OCI-LY7 (cell line): ENCODE measurements at regions not wholly inside any gene's neighbourhood (a gene's known extent, or its start where the extent isn't known, plus 50 kb on each side); places are given as distances from the start of the nearest gene placed in this dataset.

Experiments used
- BruUV-seq: library from RNA; stranded (reverse); fragments of 400-500 nt; replicated peaks from 2 replicates; lab custom pipeline; 2021; lab: Mats Ljungman, UMichigan
- CTCF ChIA-PET: fragments of 300-600 bp; sonication (Branson Sonifier 250); formaldehyde crosslinking; loops from one replicate; lab custom pipeline; 2022; ENCODE audit warnings: antibody characterized with exemption; ENCODE audit not compliant: unreplicated experiment; lab: Charles Lee
- POLR2A ChIA-PET: fragments of 300-600 bp; sonication (Branson Sonifier 250); formaldehyde crosslinking; loops from one replicate; lab custom pipeline; 2022; ENCODE audit warnings: antibody characterized with exemption; lab: Charles Lee
- DNase-seq: peaks from one replicate; pipeline ENCODE4 v3.0.0-alpha.2; 2015; ENCODE audit warnings: low spot score
- H2AFZ ChIP-seq: fragments of 200-600 bp; sonication (generic), shearing (Covaris generic); 2 replicates; pipeline ENCODE4 v1.6.1; 2014; ENCODE audit warnings: mild to moderate bottlenecking, antibody characterized with exemption, low read length, moderate library complexity
- H3K27ac ChIP-seq: fragments of 200-600 bp; sonication (generic); 2 replicates; pipeline ENCODE4 v1.5.1; 2014; ENCODE audit warnings: mixed run types, low read depth, mild to moderate bottlenecking, moderate library complexity, low read length, inconsistent platforms; ENCODE audit not compliant: poor library complexity, severe bottlenecking
- H3K36me3 ChIP-seq: fragments of 200-600 bp; sonication (generic); 2 replicates; pipeline ENCODE4 v1.6.1; 2014; ENCODE audit warnings: mild to moderate bottlenecking, antibody characterized with exemption, low read length, moderate library complexity, mixed read lengths; ENCODE audit not compliant: insufficient read depth
- H3K4me1 ChIP-seq: fragments of 200-600 bp; sonication (generic); 2 replicates; pipeline ENCODE4 v1.5.1; 2014; ENCODE audit warnings: mild to moderate bottlenecking, low read length; ENCODE audit not compliant: insufficient read depth, poor library complexity, severe bottlenecking
- H3K4me2 ChIP-seq: fragments of 200-600 bp; sonication (generic); 2 replicates; pipeline ENCODE4 v1.6.1; 2014; ENCODE audit warnings: mild to moderate bottlenecking, low read length
- H3K4me3 ChIP-seq: fragments of 200-600 bp; sonication (generic); 2 replicates; pipeline ENCODE4 v1.5.1; 2014; ENCODE audit warnings: mild to moderate bottlenecking, low read depth, low read length; ENCODE audit not compliant: poor library complexity, severe bottlenecking
- H3K79me2 ChIP-seq: fragments of 200-600 bp; sonication (generic); 2 replicates; pipeline ENCODE4 v1.6.1; 2016; ENCODE audit warnings: low read depth, mild to moderate bottlenecking, low read length, moderate library complexity, mixed read lengths; ENCODE audit not compliant: insufficient read depth
- H3K9me2 ChIP-seq: fragments of 200-600 bp; sonication (generic); 2 replicates; pipeline ENCODE4 v1.6.1; 2016; ENCODE audit warnings: mild to moderate bottlenecking, low read length, mixed read lengths; ENCODE audit not compliant: insufficient read depth
- H3K9me3 ChIP-seq: fragments of 200-600 bp; sonication (generic); 2 replicates; pipeline ENCODE4 v1.6.1; 2014; ENCODE audit warnings: mild to moderate bottlenecking, mixed run types, low read length, mixed read lengths
- H4K20me1 ChIP-seq: fragments of 200-600 bp; sonication (generic); 2 replicates; pipeline ENCODE4 v1.6.1; 2014; ENCODE audit warnings: mild to moderate bottlenecking, antibody characterized with exemption, low read length, moderate library complexity, mixed read lengths; ENCODE audit not compliant: insufficient read depth
- EZH2phosphoT487 ChIP-seq: fragments of 200-600 bp; sonication (generic); IDR thresholded peaks from 2 replicates; pipeline ENCODE4 v1.6.1; 2018; ENCODE audit warnings: low read depth, borderline replicate concordance, mild to moderate bottlenecking, mixed run types, antibody characterized with exemption, low read length, moderate library complexity, mixed read lengths
- intact Hi-C: fragments of 100-400 bp; cut with micrococcal nuclease; formaldehyde crosslinking; loops from one replicate; pipeline ENCODE4 v1.10.0; 2022; ENCODE audit not compliant: unreplicated experiment
- TF ChIP-seq, protein P1 (sequence below): fragments of 200-600 bp; sonication (generic); conservative IDR thresholded peaks from 2 replicates; pipeline ENCODE4 v1.5.1; 2014; ENCODE audit warnings: mild to moderate bottlenecking, antibody characterized with exemption, low read length, moderate library complexity, mixed read lengths

DNA sequence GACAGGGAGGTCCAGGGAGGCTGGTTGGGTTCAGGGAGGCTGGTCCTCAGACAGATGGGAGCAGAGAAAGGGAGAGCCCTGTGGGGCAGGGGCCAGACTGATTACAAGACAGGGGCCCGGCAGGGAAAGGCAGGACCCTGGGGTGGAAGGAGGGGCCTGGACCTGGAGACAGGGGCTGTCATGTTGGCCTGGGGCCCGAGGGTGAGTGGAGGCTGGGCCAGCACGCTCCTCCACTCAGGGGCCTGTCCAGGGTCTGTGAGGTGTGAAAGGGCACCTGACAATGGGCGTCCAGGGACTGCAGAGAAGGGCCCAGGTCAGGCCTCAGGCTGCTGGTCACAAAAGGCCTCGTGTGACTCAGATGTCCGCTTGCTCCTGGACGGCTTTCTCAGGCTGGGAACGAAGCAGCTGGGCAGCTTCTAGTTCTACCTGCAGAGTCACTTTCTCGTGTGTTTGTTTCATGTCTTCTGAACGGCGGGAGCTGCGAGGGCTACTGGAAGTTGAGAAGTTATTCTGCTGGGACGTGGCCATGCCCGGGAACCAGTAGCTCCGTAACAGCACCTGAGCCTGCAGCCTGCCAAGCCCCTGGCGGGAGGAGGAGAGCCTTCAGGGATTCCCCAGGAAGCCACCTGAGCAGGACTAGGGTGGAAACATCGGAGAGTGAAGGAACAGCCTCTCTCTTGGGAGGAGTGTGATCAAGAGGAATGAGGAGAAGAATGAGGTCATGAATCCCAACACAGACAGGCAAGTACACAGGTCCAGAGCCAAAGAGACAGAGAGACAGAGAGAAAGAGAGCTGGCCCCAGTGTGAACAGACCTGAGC, 65.8 kb downstream of the KLF6 start:
- Histone ChIP-seq H4K20me1 (no peaks in the 10 kb centered on the region), H2AFZ (no peak overlapping the region), H3K79me2 (no peaks in the 10 kb centered on the region), H3K4me3 (no peak overlapping the region), H3K4me2 (no peak overlapping the region), H3K36me3 (no peaks in the 10 kb centered on the region), H3K9me3 (no peaks in the 10 kb centered on the region), H3K4me1 (no peaks in the 10 kb centered on the region), H3K9me2 (no peaks in the 10 kb centered on the region), H3K27ac (no peak overlapping the region)
- POLR2A ChIA-PET, result interaction anchor here (0.6 kb wide), 1 partner anchor 63 kb away, joined by 3 read pairs; no protein-coding TSS in a partner anchor
- CTCF ChIA-PET, result interaction anchor here (0.5 kb wide), 1 partner anchor 185 kb away, joined by 16 read pairs; no protein-coding TSS in a partner anchor
- no peak for DNase-seq
- TF ChIP-seq, protein P1, sequence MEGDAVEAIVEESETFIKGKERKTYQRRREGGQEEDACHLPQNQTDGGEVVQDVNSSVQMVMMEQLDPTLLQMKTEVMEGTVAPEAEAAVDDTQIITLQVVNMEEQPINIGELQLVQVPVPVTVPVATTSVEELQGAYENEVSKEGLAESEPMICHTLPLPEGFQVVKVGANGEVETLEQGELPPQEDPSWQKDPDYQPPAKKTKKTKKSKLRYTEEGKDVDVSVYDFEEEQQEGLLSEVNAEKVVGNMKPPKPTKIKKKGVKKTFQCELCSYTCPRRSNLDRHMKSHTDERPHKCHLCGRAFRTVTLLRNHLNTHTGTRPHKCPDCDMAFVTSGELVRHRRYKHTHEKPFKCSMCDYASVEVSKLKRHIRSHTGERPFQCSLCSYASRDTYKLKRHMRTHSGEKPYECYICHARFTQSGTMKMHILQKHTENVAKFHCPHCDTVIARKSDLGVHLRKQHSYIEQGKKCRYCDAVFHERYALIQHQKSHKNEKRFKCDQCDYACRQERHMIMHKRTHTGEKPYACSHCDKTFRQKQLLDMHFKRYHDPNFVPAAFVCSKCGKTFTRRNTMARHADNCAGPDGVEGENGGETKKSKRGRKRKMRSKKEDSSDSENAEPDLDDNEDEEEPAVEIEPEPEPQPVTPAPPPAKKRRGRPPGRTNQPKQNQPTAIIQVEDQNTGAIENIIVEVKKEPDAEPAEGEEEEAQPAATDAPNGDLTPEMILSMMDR, result no peak
- no peak for TF ChIP-seq EZH2phosphoT487
- intact Hi-C loops, result no loop called here
- no TSS peak for BruUV-seq

DNA sequence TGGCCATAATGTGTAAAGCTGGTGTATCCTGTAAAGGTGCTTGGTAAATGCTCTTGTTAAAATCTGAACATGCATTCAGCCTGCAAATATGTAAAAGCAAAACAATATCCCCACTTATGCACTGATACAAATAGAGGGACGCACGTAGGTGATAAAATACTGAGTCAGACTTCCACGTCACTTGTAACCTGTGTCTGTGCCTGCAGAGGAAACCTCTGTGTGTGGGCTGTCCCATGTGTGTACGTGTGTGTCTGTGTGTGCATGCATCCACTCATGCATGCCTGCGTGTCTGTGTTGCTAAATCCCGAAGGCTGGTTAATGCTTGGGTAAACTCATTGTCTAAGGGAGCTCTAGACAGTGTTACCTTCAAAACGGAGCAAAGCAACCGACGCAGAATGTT, 68.9 kb downstream of the KLF6 start:
- Histone ChIP-seq H4K20me1 (no peaks in the 10 kb centered on the region), H3K36me3 (no peaks in the 10 kb centered on the region), H3K79me2 (no peaks in the 10 kb centered on the region), H3K9me3 (no peaks in the 10 kb centered on the region), H2AFZ (no peak overlapping the region), H3K9me2 (no peaks in the 10 kb centered on the region), H3K4me2 (no peak overlapping the region), H3K27ac (no peak overlapping the region), H3K4me1 (no peaks in the 10 kb centered on the region), H3K4me3 (no peak overlapping the region)
- DNase-seq, result no peak
- BruUV-seq, result no TSS peak
- CTCF ChIA-PET, result no interaction called here
- intact Hi-C loops, result no loop called here
- no peak for TF ChIP-seq EZH2phosphoT487
- POLR2A ChIA-PET, result interaction anchor here (0.6 kb wide), 1 partner anchor 408 kb away, joined by 3 read pairs; no protein-coding TSS in a partner anchor

DNA sequence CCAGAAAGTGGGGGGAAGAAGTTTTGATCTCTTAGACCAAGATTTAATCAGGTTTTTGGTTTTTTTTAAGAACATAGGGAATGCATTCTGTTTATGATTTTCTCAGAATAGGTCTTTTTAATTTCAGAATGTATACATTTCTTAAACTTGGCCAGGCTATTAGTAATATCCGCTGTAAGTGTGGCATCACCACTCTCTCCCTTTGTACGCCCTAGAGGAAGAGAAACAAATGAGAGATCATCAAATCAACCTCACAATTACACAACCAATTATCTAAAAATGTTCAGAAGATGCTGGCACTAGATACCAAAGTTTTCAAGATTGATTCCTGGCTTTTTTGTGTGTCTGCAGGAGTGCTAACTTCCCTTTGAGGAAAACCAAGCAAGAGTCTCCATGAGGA, 70.0 kb downstream of the KLF6 start:
- no peak overlapping the region for H2AFZ ChIP-seq
- no peaks in the 10 kb centered on the region for H4K20me1 ChIP-seq
- H3K27ac ChIP-seq, result no peak overlapping the region
- intact Hi-C loops, result no loop called here
- no peaks in the 10 kb centered on the region for H3K9me2 ChIP-seq
- no peak for DNase-seq
- H3K4me1 ChIP-seq, result no peaks in the 10 kb centered on the region
- BruUV-seq, result no TSS peak
- no peaks in the 10 kb centered on the region for H3K9me3 ChIP-seq
- H3K4me3 ChIP-seq, result no peak overlapping the region
- no peak overlapping the region for H3K4me2 ChIP-seq
- H3K79me2 ChIP-seq, result no peaks in the 10 kb centered on the region
- CTCF ChIA-PET, result no interaction called here
- no peaks in the 10 kb centered on the region for H3K36me3 ChIP-seq
- TF ChIP-seq EZH2phosphoT487, result no peak
- TF ChIP-seq, protein P1, result no peak
- POLR2A ChIA-PET, result interaction anchor here (0.7 to 1.8 kb wide), 2 partner anchors 10 to 87 kb away, joined by 3 to 5 read pairs; no protein-coding TSS in a partner anchor
